Spleen (tissue), 7 donors: ENCODE measurements at regions not wholly inside any gene's neighbourhood (a gene's known extent, or its start where the extent isn't known, plus 50 kb on each side); places are given as distances from the start of the nearest gene placed in this dataset.

Source experiments
- CTCF ChIP-seq, 11 experiments: fragments of 200-600 bp in 7 of 11; fragments of 450-650 bp in 4 of 11; sonication (generic) in 4 of 11; IDR thresholded peaks in 8 of 11; conservative IDR thresholded peaks in 3 of 11; 1 replicate in 7 of 11; 2 replicates in 4 of 11; pipeline versions ENCODE4 v1.4.0 to v1.8.0; 2016 to 2021; ENCODE audit warnings: antibody characterized with exemption in 11 of 11, inconsistent platforms in 4 of 11, mild to moderate bottlenecking in 1 of 11
- POLR2A ChIP-seq, 3 donors: fragments of 450-650 bp; IDR thresholded peaks; one replicate each; pipeline ENCODE4 v1.5.1; 2017; ENCODE audit warnings: antibody characterized with exemption in 3 of 3, mild to moderate bottlenecking in 1 of 3
- POLR2AphosphoS5 ChIP-seq, 3 donors: sonication (generic); formaldehyde crosslinking; IDR thresholded peaks; one replicate each; pipeline ENCODE4 v1.5.1; 2017; ENCODE audit warnings: antibody characterized with exemption in 3 of 3
- donor health status: DM: no; HTN: no; CAD: no; lungs with moderate emphysema.
- donor health status: DM: no; HTN: no; CAD: no.
- donor health status: DM: no; HTN: no; CAD: no.

- no peak for TF ChIP-seq CTCF (IDR thresholded peaks at IDR 0.05 in 8 of 11, conservative IDR thresholded peaks at IDR 0.05 in 3 of 11)
- TF ChIP-seq POLR2A (IDR thresholded peaks at IDR 0.05), result no peak
- TF ChIP-seq POLR2AphosphoS5 (IDR thresholded peaks at IDR 0.05), result no peak
These were observed 248.0 kb downstream of the SMARCA2 start for GRCh38 chr9:2263111-2263510.
